ENCODE measurements at regions not wholly inside any gene's neighbourhood (a gene's known extent, or its start where the extent isn't known, plus 50 kb on each side); places are given as distances from the start of the nearest gene placed in this dataset.

GRCh38 chr22:49180683-49181024, 647.0 kb downstream of the BRD1 start:
- no peak for DNase-seq (ENCODE audit: low read depth in 2 of 2)

GRCh38 chr22:49179886-49180682, 647.6 kb downstream of the BRD1 start:
- DNase-seq (ENCODE audit: low read depth in 2 of 2): no peak

GRCh38 chr22:49179175-49179574, 648.5 kb downstream of the BRD1 start:
- no peak for DNase-seq (ENCODE audit: low read depth in 2 of 2)

GRCh38 chr22:49178246-49179005, 649.2 kb downstream of the BRD1 start:
- no peak for DNase-seq (ENCODE audit: low read depth in 2 of 2)

GRCh38 chr22:49177666-49178065, 650.0 kb downstream of the BRD1 start:
- DNase-seq (ENCODE audit: low read depth in 2 of 2): no peak

GRCh38 chr22:49176956-49177355, 650.7 kb downstream of the BRD1 start:
- no peak for DNase-seq (ENCODE audit: low read depth in 2 of 2)

GRCh38 chr22:49170053-49170452, 657.6 kb downstream of the BRD1 start:
- DNase-seq (ENCODE audit: low read depth in 2 of 2): no peak

GRCh38 chr22:49169074-49169744, 658.5 kb downstream of the BRD1 start:
- no peak for DNase-seq (ENCODE audit: low read depth in 2 of 2)

- no peak for DNase-seq (ENCODE audit: low read depth in 2 of 2)
Observed at GRCh38 chr22:49168219-49168813, 659.4 kb downstream of the BRD1 start.

GRCh38 chr22:49166746-49167145, 660.9 kb downstream of the BRD1 start:
- DNase-seq (ENCODE audit: low read depth in 2 of 2): no peak

GRCh38 chr22:49166211-49166610, 661.5 kb downstream of the BRD1 start:
- no peak for DNase-seq (ENCODE audit: low read depth in 2 of 2)

GRCh38 chr22:49164773-49165320, 662.8 kb downstream of the BRD1 start:
- no peak for DNase-seq (ENCODE audit: low read depth in 2 of 2)

GRCh38 chr22:49163960-49164690, 663.5 kb downstream of the BRD1 start:
- DNase-seq (ENCODE audit: low read depth in 2 of 2): no peak

GRCh38 chr22:49163258-49163959, 664.3 kb downstream of the BRD1 start:
- no peak for DNase-seq (ENCODE audit: low read depth in 2 of 2)

GRCh38 chr22:49162841-49163240, 664.8 kb downstream of the BRD1 start:
- DNase-seq (ENCODE audit: low read depth in 2 of 2): no peak

- no peak for DNase-seq (ENCODE audit: low read depth in 2 of 2)
Observed at GRCh38 chr22:49161002-49161850, 666.4 kb downstream of the BRD1 start.

- no peak for DNase-seq (ENCODE audit: low read depth in 2 of 2)
Observed at GRCh38 chr22:49160261-49161001, 667.2 kb downstream of the BRD1 start.

- DNase-seq (ENCODE audit: low read depth in 2 of 2): no peak
Observed at GRCh38 chr22:49159711-49160110, 668.0 kb downstream of the BRD1 start.
